Endothelial cell of umbilical vein (primary cell): ENCODE measurements at regions not wholly inside any gene's neighbourhood (a gene's known extent, or its start where the extent isn't known, plus 50 kb on each side); places are given as distances from the start of the nearest gene placed in this dataset.

Source experiments
- BruUV-seq: library from RNA; stranded (reverse); fragments of 400-500 nt; replicated peaks from 2 replicates; lab custom pipeline; 2021; lab: Mats Ljungman, UMichigan
- CTCF ChIA-PET: fragments of 300-600, 350-600 bp; sonication (Branson Sonifier 250); formaldehyde crosslinking; loops from one replicate; lab custom pipeline; 2021; ENCODE audit warnings: antibody characterized with exemption, inconsistent platforms; lab: Charles Lee
- POLR2A ChIA-PET: fragments of 300-600, 350-600 bp; sonication (Branson Sonifier 250); formaldehyde crosslinking; loops from one replicate; lab custom pipeline; 2021; ENCODE audit warnings: antibody characterized with exemption, inconsistent platforms; lab: Charles Lee
- DNase-seq: peaks from one replicate; pipeline ENCODE4 v3.0.0-alpha.2; 2011; ENCODE audit warnings: low read depth, low spot score
- FAIRE-seq: peaks from 2 replicates; lab custom pipeline; 2011; peaks lifted over from hg19 to GRCh38; lab: Jason Lieb, UNC
- H2AFZ ChIP-seq: 2 replicates; pipeline ENCODE4 v1.6.0; 2012; ENCODE audit warnings: low read depth, low read length, control low read depth, inconsistent platforms
- H3K27ac ChIP-seq: 2 replicates; pipeline ENCODE4 v1.5.1; 2011; ENCODE audit warnings: low read depth, mild to moderate bottlenecking, control low read depth, low read length, moderate library complexity; ENCODE audit not compliant: insufficient read depth
- H3K27me3 ChIP-seq, 2 experiments: 2 replicates each; pipeline versions ENCODE4 v1.6.0 to v1.6.1; 2011; ENCODE audit warnings: low read length in 2 of 2, mixed read lengths in 1 of 2; ENCODE audit not compliant: control insufficient read depth in 2 of 2, insufficient read depth in 2 of 2
- H3K36me3 ChIP-seq, 2 experiments: 2 replicates in 1 of 2; 3 replicates in 1 of 2; pipeline ENCODE4 v1.5.1; 2011; ENCODE audit warnings: low read length in 2 of 2, mild to moderate bottlenecking in 1 of 2, moderate library complexity in 1 of 2; ENCODE audit not compliant: control insufficient read depth in 2 of 2, insufficient read depth in 2 of 2; ENCODE audit errors: extremely low read depth in 1 of 2
- H3K4me1 ChIP-seq: 3 replicates; pipeline ENCODE4 v1.5.1; 2011; ENCODE audit warnings: mild to moderate bottlenecking, low read length; ENCODE audit not compliant: control insufficient read depth, insufficient read depth; ENCODE audit errors: extremely low read depth
- H3K4me2 ChIP-seq: 2 replicates; pipeline ENCODE4 v1.6.1; 2011; ENCODE audit warnings: low read length, control low read depth, mixed read lengths; ENCODE audit not compliant: insufficient read depth
- H3K4me3 ChIP-seq, 3 experiments: fragments of 200-600 bp in 1 of 3; sonication (generic), shearing (Covaris generic) in 1 of 3; replicated peaks in 1 of 3; 2 replicates each; pipeline ENCODE4 v1.5.1; 2011 to 2016; ENCODE audit warnings: control low read depth in 3 of 3, low read length in 3 of 3, mild to moderate bottlenecking in 2 of 3, inconsistent platforms in 1 of 3, low read depth in 1 of 3, moderate library complexity in 1 of 3; ENCODE audit not compliant: insufficient read depth in 1 of 3
- H3K79me2 ChIP-seq: 2 replicates; pipeline ENCODE4 v1.6.0; 2012; ENCODE audit warnings: low read length, inconsistent platforms; ENCODE audit not compliant: control insufficient read depth, insufficient read depth
- H3K9ac ChIP-seq: replicated peaks from 2 replicates; pipeline ENCODE3; 2011; ENCODE audit warnings: low read length, control low read depth; ENCODE audit not compliant: insufficient read depth; ENCODE audit errors: extremely low read depth
- H3K9me1 ChIP-seq: replicated peaks from 3 replicates; pipeline ENCODE4 v1.6.0; 2011; ENCODE audit warnings: mild to moderate bottlenecking, low read length; ENCODE audit not compliant: control insufficient read depth, insufficient read depth; ENCODE audit errors: extremely low read depth
- H3K9me3 ChIP-seq: replicated peaks from 2 replicates; pipeline ENCODE4 v1.5.1; 2012; ENCODE audit warnings: low read length, inconsistent platforms; ENCODE audit not compliant: control insufficient read depth, insufficient read depth
- H4K20me1 ChIP-seq: replicated peaks from 2 replicates; pipeline ENCODE3; 2011; ENCODE audit warnings: mild to moderate bottlenecking, low read length; ENCODE audit not compliant: control insufficient read depth, insufficient read depth; ENCODE audit errors: extremely low read depth
- EZH2 ChIP-seq: IDR thresholded peaks from 2 replicates; pipeline ENCODE4 v1.6.1; 2012; ENCODE audit warnings: borderline replicate concordance, low read depth, mild to moderate bottlenecking, moderate library complexity, low read length, inconsistent platforms; ENCODE audit not compliant: severe bottlenecking
- FOS ChIP-seq: IDR thresholded peaks from 2 replicates; pipeline ENCODE4 v1.6.1; 2011; ENCODE audit warnings: mild to moderate bottlenecking, low read length, moderate library complexity, borderline replicate concordance; ENCODE audit not compliant: insufficient read depth
- GATA2 ChIP-seq: IDR thresholded peaks from 2 replicates; pipeline ENCODE4 v1.7.0; 2011; ENCODE audit warnings: low read depth, mild to moderate bottlenecking, moderate library complexity, mixed read lengths, low read length; ENCODE audit not compliant: insufficient read length, insufficient read depth
- JUN ChIP-seq: IDR thresholded peaks from 2 replicates; pipeline ENCODE4 v1.6.1; 2011; ENCODE audit warnings: borderline replicate concordance, low read depth; ENCODE audit not compliant: insufficient read length, insufficient read depth
- MYC ChIP-seq: IDR thresholded peaks from one replicate; pipeline ENCODE4 v1.6.1; 2011; ENCODE audit warnings: mild to moderate bottlenecking, low read depth, low read length
- POLR2A ChIP-seq: IDR thresholded peaks from 2 replicates; pipeline ENCODE4 v1.6.1; 2012; ENCODE audit warnings: low read depth, mild to moderate bottlenecking, control low read depth, low read length
- POLR2AphosphoS5 ChIP-seq: IDR thresholded peaks from 2 replicates; pipeline ENCODE4 v1.6.1; 2012; ENCODE audit warnings: low read depth, mild to moderate bottlenecking, control low read depth, low read length, moderate library complexity; ENCODE audit not compliant: insufficient read depth
- dilution Hi-C: fragments of 300-500 bp; cut with MboI; formaldehyde crosslinking; loops from one replicate; pipeline ENCODE4 v1.15.0; 2019; ENCODE audit warnings: low sequenced_read_pairs; ENCODE audit not compliant: extremely low pct_ligation_motif_present
- intact Hi-C: fragments of 100-400 bp; cut with micrococcal nuclease; formaldehyde crosslinking; loops from one replicate; pipeline ENCODE4 v1.10.0; 2022
- TF ChIP-seq, protein P1 (sequence below), 2 donors: IDR thresholded peaks; 1 replicate in 1 of 2; 2 replicates in 1 of 2; pipeline ENCODE4 v1.5.1; 2011; ENCODE audit warnings: low read length in 2 of 2, mild to moderate bottlenecking in 2 of 2, moderate library complexity in 2 of 2, control low read depth in 1 of 2, inconsistent platforms in 1 of 2, low read depth in 1 of 2; ENCODE audit not compliant: insufficient read depth in 1 of 2; ENCODE audit errors: extremely low read depth in 1 of 2
- TF ChIP-seq, protein P2 (sequence below): IDR thresholded peaks from 2 replicates; pipeline ENCODE4 v1.6.1; 2011; ENCODE audit not compliant: insufficient read depth, insufficient read length

DNA sequence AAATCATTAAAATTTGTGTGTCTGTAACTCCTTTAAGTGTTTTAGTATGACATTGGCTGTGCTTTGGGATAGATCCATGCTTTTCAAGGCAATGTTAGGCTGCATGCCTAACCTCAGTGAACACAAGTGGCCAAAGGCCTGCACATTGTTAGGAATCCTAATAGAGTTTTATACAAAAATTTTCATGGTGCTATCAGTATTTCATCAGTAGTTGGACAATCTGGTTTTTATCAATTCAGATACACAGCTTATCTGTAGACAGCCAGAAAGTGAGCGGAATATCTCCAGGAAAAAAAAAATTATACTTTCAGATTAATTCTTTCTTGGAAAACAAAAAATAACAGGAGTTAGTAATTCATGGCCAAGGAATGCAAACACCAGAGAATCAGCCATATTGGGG is 324.0 kb upstream of the PDE3A start:
- no peak overlapping the region for H3K9ac ChIP-seq
- FAIRE-seq (no peak), DNase-seq (no peak)
- no peak overlapping the region for H2AFZ ChIP-seq
- H3K9me1 ChIP-seq, result no peaks in the 10 kb centered on the region
- H3K79me2 ChIP-seq, result no peaks in the 10 kb centered on the region
- H3K9me3 ChIP-seq, result no peaks in the 10 kb centered on the region
- POLR2A ChIA-PET, result no interaction called here
- H3K36me3 ChIP-seq, result no peaks in the 10 kb centered on the region
- intact Hi-C loops, result no loop called here
- CTCF ChIA-PET, result interaction anchor here (1.1 kb wide), 1 partner anchor 128 kb away, joined by 4 read pairs; no protein-coding TSS in a partner anchor
- H3K27ac ChIP-seq, result no peak overlapping the region
- no peaks in the 10 kb centered on the region for H4K20me1 ChIP-seq
- no peak overlapping the region for H3K4me3 ChIP-seq
- no peak overlapping the region for H3K4me2 ChIP-seq
- no peaks in the 10 kb centered on the region for H3K27me3 ChIP-seq
- H3K4me1 ChIP-seq, result peaks cover 8% of the 10 kb centered on the region
- no peak for TF ChIP-seq EZH2
- TF ChIP-seq MYC, result no peak
- TF ChIP-seq, protein P1, sequence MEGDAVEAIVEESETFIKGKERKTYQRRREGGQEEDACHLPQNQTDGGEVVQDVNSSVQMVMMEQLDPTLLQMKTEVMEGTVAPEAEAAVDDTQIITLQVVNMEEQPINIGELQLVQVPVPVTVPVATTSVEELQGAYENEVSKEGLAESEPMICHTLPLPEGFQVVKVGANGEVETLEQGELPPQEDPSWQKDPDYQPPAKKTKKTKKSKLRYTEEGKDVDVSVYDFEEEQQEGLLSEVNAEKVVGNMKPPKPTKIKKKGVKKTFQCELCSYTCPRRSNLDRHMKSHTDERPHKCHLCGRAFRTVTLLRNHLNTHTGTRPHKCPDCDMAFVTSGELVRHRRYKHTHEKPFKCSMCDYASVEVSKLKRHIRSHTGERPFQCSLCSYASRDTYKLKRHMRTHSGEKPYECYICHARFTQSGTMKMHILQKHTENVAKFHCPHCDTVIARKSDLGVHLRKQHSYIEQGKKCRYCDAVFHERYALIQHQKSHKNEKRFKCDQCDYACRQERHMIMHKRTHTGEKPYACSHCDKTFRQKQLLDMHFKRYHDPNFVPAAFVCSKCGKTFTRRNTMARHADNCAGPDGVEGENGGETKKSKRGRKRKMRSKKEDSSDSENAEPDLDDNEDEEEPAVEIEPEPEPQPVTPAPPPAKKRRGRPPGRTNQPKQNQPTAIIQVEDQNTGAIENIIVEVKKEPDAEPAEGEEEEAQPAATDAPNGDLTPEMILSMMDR (IDR thresholded peaks at IDR 0.05; ENCODE audit: extremely low read depth in 1 of 2, insufficient read depth in 1 of 2, low read depth in 1 of 2, low read length in 2 of 2), result no peak
- no peak for TF ChIP-seq POLR2AphosphoS5
- no peak for TF ChIP-seq POLR2A
- TF ChIP-seq JUN, result no peak
- no peak for TF ChIP-seq FOS
- no peak for TF ChIP-seq GATA2
- TF ChIP-seq, protein P2, sequence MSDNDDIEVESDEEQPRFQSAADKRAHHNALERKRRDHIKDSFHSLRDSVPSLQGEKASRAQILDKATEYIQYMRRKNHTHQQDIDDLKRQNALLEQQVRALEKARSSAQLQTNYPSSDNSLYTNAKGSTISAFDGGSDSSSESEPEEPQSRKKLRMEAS, result no peak
- dilution Hi-C loops, result no loop called here
- BruUV-seq, result no TSS peak
